GM19240 (cell line): ENCODE measurements at regions not wholly inside any gene's neighbourhood (a gene's known extent, or its start where the extent isn't known, plus 50 kb on each side); places are given as distances from the start of the nearest gene placed in this dataset.
"Not testable (repeated sequence)": the region's sequence is repeated elsewhere in the genome, so short reads cannot be mapped to it uniquely, and the experiment has no call there.

Experiments
- DNase-seq: peaks from one replicate; pipeline ENCODE4 v3.0.0; 2011; ENCODE audit warnings: low spot score; ENCODE audit not compliant: insufficient read length

- DNase-seq: no peak
Observed at GRCh38 chr4:27635936-27636913, 775.6 kb downstream of the STIM2 start.

- no peak for DNase-seq
Observed at GRCh38 chr4:27638163-27638915, 777.7 kb downstream of the STIM2 start.

- no peak for DNase-seq
Observed at GRCh38 chr4:27643101-27643500, 782.5 kb downstream of the STIM2 start.

- DNase-seq: no peak
Observed at GRCh38 chr4:27648416-27648815, 787.8 kb downstream of the STIM2 start.

- DNase-seq: no peak
Observed at GRCh38 chr4:27662426-27662825, 801.8 kb downstream of the STIM2 start.

- DNase-seq: no peak
Observed at GRCh38 chr4:27666943-27667342, 806.3 kb downstream of the STIM2 start.

- no peak for DNase-seq
Observed at GRCh38 chr4:27668001-27668400, 807.4 kb downstream of the STIM2 start.

- no peak for DNase-seq
Observed at GRCh38 chr4:27678027-27678426, 817.4 kb downstream of the STIM2 start.

- no peak for DNase-seq
Observed at GRCh38 chr4:27684610-27685011, 824.0 kb downstream of the STIM2 start.

- no peak for DNase-seq
Observed at GRCh38 chr4:27685091-27685490, 824.5 kb downstream of the STIM2 start.

GRCh38 chr4:27685947-27686346 lies 825.3 kb downstream of the STIM2 start:
- DNase-seq: no peak

- DNase-seq: no peak
Observed at GRCh38 chr4:27692158-27692557, 831.5 kb downstream of the STIM2 start.

- no peak for DNase-seq
Observed at GRCh38 chr4:27692868-27693634, 832.4 kb downstream of the STIM2 start.

- DNase-seq: not testable (repeated sequence)
Observed at GRCh38 chr4:27696257-27696656, 835.6 kb downstream of the STIM2 start.

- DNase-seq: no peak
Observed at GRCh38 chr4:27701606-27702005, 841.0 kb downstream of the STIM2 start.

- DNase-seq: no peak
Observed at GRCh38 chr4:27702730-27703431, 842.2 kb downstream of the STIM2 start.

GRCh38 chr4:27703771-27704170 lies 843.1 kb downstream of the STIM2 start:
- DNase-seq: no peak

- no peak for DNase-seq
Observed at GRCh38 chr4:27711041-27711440, 850.4 kb downstream of the STIM2 start.

GRCh38 chr4:27714073-27714472 lies 853.4 kb downstream of the STIM2 start:
- no peak for DNase-seq

GRCh38 chr4:27716693-27717430 lies 856.2 kb downstream of the STIM2 start:
- no peak for DNase-seq
